H9 (cell line): ENCODE measurements at regions not wholly inside any gene's neighbourhood (a gene's known extent, or its start where the extent isn't known, plus 50 kb on each side); places are given as distances from the start of the nearest gene placed in this dataset.

Experiments used
- DNase-seq: peaks from one replicate; pipeline ENCODE4 v3.0.0-alpha.2; 2017
- H2AFZ ChIP-seq: one replicate; pipeline ENCODE4 v1.6.1; 2013; ENCODE audit warnings: mild to moderate bottlenecking, low read length, control low read depth, moderate library complexity
- H2AK5ac ChIP-seq: 2 replicates; pipeline ENCODE4 v1.6.1; 2013; ENCODE audit warnings: low read length, control low read depth, mixed read lengths; ENCODE audit not compliant: insufficient read length
- H2BK120ac ChIP-seq: one replicate; pipeline ENCODE4 v1.6.1; 2013; ENCODE audit warnings: low read depth, mild to moderate bottlenecking, low read length, control low read depth, inconsistent platforms; ENCODE audit not compliant: poor library complexity, severe bottlenecking
- H2BK12ac ChIP-seq: 2 replicates; pipeline ENCODE4 v1.6.1; 2013; ENCODE audit warnings: low read length, control low read depth, mixed read lengths, low read depth; ENCODE audit not compliant: insufficient read length
- H2BK15ac ChIP-seq: 2 replicates; pipeline ENCODE4 v1.6.1; 2013; ENCODE audit warnings: low read depth, low read length, control low read depth
- H2BK20ac ChIP-seq: one replicate; pipeline ENCODE4 v1.6.1; 2013; ENCODE audit warnings: low read depth, mild to moderate bottlenecking, low read length, control low read depth, inconsistent platforms; ENCODE audit not compliant: poor library complexity, severe bottlenecking
- H2BK5ac ChIP-seq: 2 replicates; pipeline ENCODE4 v1.6.1; 2013; ENCODE audit warnings: low read length, control low read depth, mixed read lengths; ENCODE audit not compliant: insufficient read length
- H3K14ac ChIP-seq: 2 replicates; pipeline ENCODE4 v1.6.1; 2013; ENCODE audit warnings: low read length, control low read depth; ENCODE audit not compliant: insufficient read depth
- H3K18ac ChIP-seq: 2 replicates; pipeline ENCODE4 v1.6.1; 2013; ENCODE audit warnings: low read depth, mild to moderate bottlenecking, mixed read lengths, low read length, control low read depth; ENCODE audit not compliant: insufficient read length
- H3K23ac ChIP-seq: 2 replicates; pipeline ENCODE4 v1.6.1; 2013; ENCODE audit warnings: low read length, control low read depth, mixed read lengths, low read depth; ENCODE audit not compliant: insufficient read length
- H3K23me2 ChIP-seq: 2 replicates; pipeline ENCODE4 v1.6.1; 2013; ENCODE audit warnings: low read depth, mild to moderate bottlenecking, mixed read lengths, low read length, control low read depth; ENCODE audit not compliant: insufficient read length, poor library complexity, severe bottlenecking
- H3K27ac ChIP-seq: 2 replicates; pipeline ENCODE4 v1.5.1; 2013; ENCODE audit warnings: low read length, control low read depth, mixed read lengths, low read depth; ENCODE audit not compliant: insufficient read length
- H3K27me3 ChIP-seq: 2 replicates; pipeline ENCODE4 v1.6.1; 2013; ENCODE audit warnings: low read length, control low read depth, inconsistent platforms; ENCODE audit not compliant: insufficient read depth
- H3K4ac ChIP-seq: 2 replicates; pipeline ENCODE4 v1.6.1; 2013; ENCODE audit warnings: low read depth, mild to moderate bottlenecking, control low read depth, inconsistent platforms, low read length, moderate library complexity
- H3K4me1 ChIP-seq: 2 replicates; pipeline ENCODE4 v1.6.1; 2013; ENCODE audit warnings: low read length, control low read depth, inconsistent platforms; ENCODE audit not compliant: insufficient read depth
- H3K4me2 ChIP-seq: 2 replicates; pipeline ENCODE4 v1.6.1; 2013; ENCODE audit warnings: low read length, control low read depth, mixed read lengths; ENCODE audit not compliant: insufficient read length, insufficient read depth
- H3K56ac ChIP-seq: 2 replicates; pipeline ENCODE4 v1.6.1; 2013; ENCODE audit warnings: low read depth, mild to moderate bottlenecking, mixed read lengths, low read length, control low read depth; ENCODE audit not compliant: insufficient read length
- H3K79me1 ChIP-seq: 2 replicates; pipeline ENCODE4 v1.6.1; 2013; ENCODE audit warnings: low read depth, mild to moderate bottlenecking, moderate library complexity, low read length, control low read depth, inconsistent platforms; ENCODE audit not compliant: insufficient read depth, poor library complexity, severe bottlenecking
- H3K79me2 ChIP-seq: 2 replicates; pipeline ENCODE4 v1.6.1; 2013; ENCODE audit warnings: low read length, control low read depth, inconsistent platforms; ENCODE audit not compliant: insufficient read depth
- H3K9ac ChIP-seq: 2 replicates; pipeline ENCODE4 v1.6.1; 2013; ENCODE audit warnings: low read length, control low read depth, mixed read lengths; ENCODE audit not compliant: insufficient read length; ENCODE audit errors: extremely low read depth
- H3K9me3 ChIP-seq: one replicate; pipeline ENCODE4 v1.6.1; 2013; ENCODE audit warnings: low read depth, low read length, inconsistent platforms; ENCODE audit not compliant: control insufficient read depth
- H3T11ph ChIP-seq: one replicate; pipeline ENCODE4 v1.6.1; 2013; ENCODE audit warnings: mild to moderate bottlenecking, low read length, control low read depth, inconsistent platforms
- H4K20me1 ChIP-seq: one replicate; pipeline ENCODE4 v1.6.1; 2013; ENCODE audit not compliant: control insufficient read depth, insufficient read length, insufficient read depth
- H4K5ac ChIP-seq: 2 replicates; pipeline ENCODE4 v1.6.1; 2013; ENCODE audit warnings: low read depth, mild to moderate bottlenecking, mixed read lengths, low read length, control low read depth; ENCODE audit not compliant: insufficient read length
- H4K8ac ChIP-seq: replicated peaks from 2 replicates; pipeline ENCODE4 v1.6.1; 2013; ENCODE audit warnings: low read length, control low read depth, mixed read lengths, low read depth; ENCODE audit not compliant: insufficient read length
- H4K91ac ChIP-seq: 2 replicates; pipeline ENCODE4 v1.6.1; 2013; ENCODE audit warnings: low read depth, mild to moderate bottlenecking, moderate library complexity, mixed read lengths, low read length, control low read depth; ENCODE audit not compliant: insufficient read length
- H3K27ac Mint-ChIP-seq, 3 experiments: 2 replicates in 2 of 3; 3 replicates in 1 of 3; pipeline ENCODE4 v1.8.0; 2020 to 2021; ENCODE audit warnings: mixed read lengths in 3 of 3, mild to moderate bottlenecking in 1 of 3, moderate library complexity in 1 of 3
- H3K27me3 Mint-ChIP-seq: 2 replicates; pipeline ENCODE4 v1.8.0; 2021; ENCODE audit warnings: low read depth, mild to moderate bottlenecking, moderate library complexity, mixed read lengths
- H3K36me3 Mint-ChIP-seq, 3 experiments: 2 replicates in 2 of 3; 3 replicates in 1 of 3; pipeline ENCODE4 v1.8.0; 2020 to 2021; ENCODE audit warnings: low read depth in 3 of 3, mixed read lengths in 3 of 3; ENCODE audit not compliant: insufficient read depth in 1 of 3
- H3K4me1 Mint-ChIP-seq, 2 experiments: 2 replicates each; pipeline ENCODE4 v1.8.0; 2020; ENCODE audit warnings: mixed read lengths in 2 of 2
- H3K4me3 Mint-ChIP-seq, 2 experiments: 2 replicates in 1 of 2; 3 replicates in 1 of 2; pipeline ENCODE4 v1.8.0; 2020 to 2021; ENCODE audit warnings: mild to moderate bottlenecking in 2 of 2, mixed read lengths in 2 of 2, moderate library complexity in 1 of 2
- H3K9me3 Mint-ChIP-seq, 2 experiments: 2 replicates in 1 of 2; 3 replicates in 1 of 2; pipeline ENCODE4 v1.8.0; 2020; ENCODE audit warnings: mild to moderate bottlenecking in 2 of 2, mixed read lengths in 2 of 2, moderate library complexity in 1 of 2
- CTCF ChIP-seq: fragments of 200-600 bp; sonication (generic); conservative IDR thresholded peaks from 3 replicates; pipeline ENCODE4 v1.8.0; 2021; ENCODE audit warnings: antibody characterized with exemption, mild to moderate bottlenecking
- WGBS: extraction: QIAGEN DNeasy Blood & Tissue Kit; methylation state at CpG from one replicate; pipeline ENCODE4 v1.1.7; 2013; ENCODE audit warnings: missing lambda C conversion rate, low lambda C conversion rate, mixed read lengths; ENCODE audit not compliant: insufficient read length; ENCODE audit errors: extremely low coverage; 5-methylcytosine and 5-hydroxymethylcytosine counted together

- Mint-ChIP-seq H3K27ac (peak overlapping the region in 2 of 3 experiments; percentile 28 to 50; a peak in 2 of 7 replicates), H3K4me1 (peaks cover 15 to 21% of the 10 kb centered on the region in 2 experiments), H3K36me3 (no peaks in the 10 kb centered on the region), H3K9me3 (peaks cover 4 to 6% of the 10 kb centered on the region in 2 experiments; a peak in 4 of 5 replicates), H3K27me3 (peaks cover 10% of the 10 kb centered on the region), H3K4me3 (no peak overlapping the region)
- no peak overlapping the region for H3K4me2 ChIP-seq
- H4K91ac ChIP-seq = no peak overlapping the region
- TF ChIP-seq CTCF = no peak
- no peak overlapping the region for H2BK12ac ChIP-seq
- H4K5ac ChIP-seq = no peak overlapping the region
- H3K18ac ChIP-seq = no peak overlapping the region
- no peak overlapping the region for H2BK120ac ChIP-seq
- no peaks in the 10 kb centered on the region for H4K20me1 ChIP-seq
- H3K27ac ChIP-seq = no peak overlapping the region
- H3K9ac ChIP-seq = no peak overlapping the region
- H4K8ac ChIP-seq = no peak overlapping the region
- H3K23ac ChIP-seq = no peak overlapping the region
- no peaks in the 10 kb centered on the region for H3K79me2 ChIP-seq
- WGBS = no CpG with 5 or more reads among the region's 11 CpGs
- no peak overlapping the region for H2BK5ac ChIP-seq
- no peaks in the 10 kb centered on the region for H3K9me3 ChIP-seq
- H3K23me2 ChIP-seq = no peaks in the 10 kb centered on the region
- no peaks in the 10 kb centered on the region; the same call in 1 of the 2 replicates for H3K4me1 ChIP-seq
- H3T11ph ChIP-seq = no peak overlapping the region
- DNase-seq = no peak
- H2BK15ac ChIP-seq = no peak overlapping the region
- H2AK5ac ChIP-seq = no peak overlapping the region
- H3K4ac ChIP-seq = no peak overlapping the region
- H3K27me3 ChIP-seq = no peaks in the 10 kb centered on the region
- H2AFZ ChIP-seq = no peak overlapping the region
- no peak overlapping the region for H2BK20ac ChIP-seq
- no peaks in the 10 kb centered on the region for H3K79me1 ChIP-seq
- no peak overlapping the region for H3K56ac ChIP-seq
- H3K14ac ChIP-seq = no peak overlapping the region
Observed at GRCh38 chr12:131511803-131512561, 198.9 kb upstream of the SFSWAP start.
